K562 (cell line): ENCODE measurements at regions not wholly inside any gene's neighbourhood (a gene's known extent, or its start where the extent isn't known, plus 50 kb on each side); places are given as distances from the start of the nearest gene placed in this dataset.
A peak's percentile ranks its signal among the peaks of the same experiment; 100 is the strongest.
"Not testable (repeated sequence)": the region's sequence is repeated elsewhere in the genome, so short reads cannot be mapped to it uniquely, and the experiment has no call there.

ENCODE experiments used
- FOXM1 ChIP-seq, 2 experiments: fragments of 450-650 bp in 1 of 2; sonication (generic) in 1 of 2; formaldehyde crosslinking in 1 of 2; IDR thresholded peaks; 2 replicates each; pipeline versions ENCODE4 v1.6.1 to v1.9.0; 2017 to 2022; ENCODE audit warnings: low read depth in 2 of 2, mild to moderate bottlenecking in 2 of 2, missing genetic modification reagents in 1 of 2, moderate library complexity in 1 of 2
- HNRNPK ChIP-seq: fragments of 200-400 bp; formaldehyde crosslinking; IDR thresholded peaks from one replicate; pipeline ENCODE4 v1.6.1; 2018; ENCODE audit warnings: mild to moderate bottlenecking, low read depth, low read length; ENCODE audit not compliant: poor library complexity, severe bottlenecking
- OTX1 ChIP-seq: fragments of 450-650 bp; formaldehyde crosslinking; IDR thresholded peaks from 2 replicates; pipeline ENCODE4 v1.4.0; 2022; ENCODE audit warnings: mild to moderate bottlenecking
- PCBP1 ChIP-seq: fragments of 200-400 bp; formaldehyde crosslinking; IDR thresholded peaks from 2 replicates; pipeline ENCODE4 v1.6.1; 2018; ENCODE audit warnings: mild to moderate bottlenecking, low read depth, low read length; ENCODE audit not compliant: poor library complexity, severe bottlenecking
- RAD21 ChIP-seq, 2 experiments: fragments of 250-450 bp in 1 of 2; fragments of 450-650 bp in 1 of 2; sonication (Bioruptor Pico) in 1 of 2; formaldehyde crosslinking in 1 of 2; IDR thresholded peaks in 1 of 2; conservative IDR thresholded peaks in 1 of 2; 2 replicates each; pipeline versions ENCODE4 v1.4.0 to v1.8.0; 2020 to 2022; ENCODE audit warnings: mild to moderate bottlenecking in 2 of 2, moderate library complexity in 1 of 2
- SP1 ChIP-seq: sonication (generic); formaldehyde crosslinking; IDR thresholded peaks from 2 replicates; pipeline ENCODE4 v1.8.1; 2022; ENCODE audit warnings: mild to moderate bottlenecking, missing genetic modification reagents
- SUPT5H ChIP-seq: fragments of 450-650 bp; IDR thresholded peaks from 2 replicates; pipeline ENCODE4 v1.6.1; 2016
- ZFX ChIP-seq: sonication (generic); formaldehyde crosslinking; IDR thresholded peaks from 2 replicates; pipeline ENCODE4 v1.8.0; 2022; ENCODE audit warnings: mild to moderate bottlenecking, missing genetic modification reagents, moderate library complexity
- TF ChIP-seq, protein P1 (sequence below): sonication (generic); formaldehyde crosslinking; IDR thresholded peaks from 2 replicates; pipeline ENCODE4 v1.8.1; 2023; ENCODE audit warnings: mild to moderate bottlenecking, missing genetic modification reagents
- TF ChIP-seq, protein P2 (sequence below): fragments of 250-450 bp; sonication (Bioruptor Pico); IDR thresholded peaks from 2 replicates; pipeline ENCODE4 v1.9.0; 2021; ENCODE audit warnings: mild to moderate bottlenecking, inconsistent platforms
- TF ChIP-seq, protein P3 (sequence below): fragments of 450-650 bp; formaldehyde crosslinking; IDR thresholded peaks from 2 replicates; pipeline ENCODE4 v1.4.0; 2022; ENCODE audit warnings: mild to moderate bottlenecking, moderate library complexity
- TF ChIP-seq, protein P4 (sequence below): fragments of 250-450 bp; sonication (Bioruptor Pico); IDR thresholded peaks from 2 replicates; pipeline ENCODE4 v1.4.0; 2020; ENCODE audit warnings: mild to moderate bottlenecking

DNA sequence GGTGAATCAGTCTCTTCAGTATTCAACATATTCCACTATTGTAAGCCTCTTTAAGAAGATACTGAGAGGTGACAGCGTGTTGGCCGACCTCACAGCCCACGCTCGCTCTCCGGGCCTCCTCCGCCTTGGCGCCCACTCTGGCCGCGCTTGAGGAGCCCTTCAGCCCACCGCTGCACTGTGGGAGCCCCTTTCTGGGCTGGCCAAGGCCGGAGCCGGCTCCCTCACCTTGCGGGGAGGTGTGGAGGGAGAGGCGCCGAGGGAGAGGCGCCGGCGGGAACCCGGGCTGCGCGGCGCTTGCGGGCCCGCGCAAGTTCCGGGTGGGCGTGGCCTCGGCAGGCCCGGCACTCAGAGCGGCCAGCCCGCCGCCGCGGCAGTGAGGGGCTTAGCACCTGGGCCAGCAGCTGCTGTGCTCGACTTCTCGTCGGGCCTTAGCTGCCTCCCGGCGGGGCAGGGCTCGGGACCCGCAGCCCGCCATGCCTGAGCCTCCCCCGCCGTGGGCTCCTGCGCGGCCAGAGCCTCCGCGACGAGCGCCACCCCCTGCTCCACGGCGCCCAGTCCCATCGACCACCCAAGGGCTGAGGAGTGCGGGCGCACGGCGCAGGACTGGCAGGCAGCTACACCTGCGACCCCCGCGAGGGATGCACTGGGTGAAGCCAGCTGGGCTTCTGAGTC, 306.4 kb downstream of the SEMA3D start (continued):
- TF ChIP-seq, protein P1, sequence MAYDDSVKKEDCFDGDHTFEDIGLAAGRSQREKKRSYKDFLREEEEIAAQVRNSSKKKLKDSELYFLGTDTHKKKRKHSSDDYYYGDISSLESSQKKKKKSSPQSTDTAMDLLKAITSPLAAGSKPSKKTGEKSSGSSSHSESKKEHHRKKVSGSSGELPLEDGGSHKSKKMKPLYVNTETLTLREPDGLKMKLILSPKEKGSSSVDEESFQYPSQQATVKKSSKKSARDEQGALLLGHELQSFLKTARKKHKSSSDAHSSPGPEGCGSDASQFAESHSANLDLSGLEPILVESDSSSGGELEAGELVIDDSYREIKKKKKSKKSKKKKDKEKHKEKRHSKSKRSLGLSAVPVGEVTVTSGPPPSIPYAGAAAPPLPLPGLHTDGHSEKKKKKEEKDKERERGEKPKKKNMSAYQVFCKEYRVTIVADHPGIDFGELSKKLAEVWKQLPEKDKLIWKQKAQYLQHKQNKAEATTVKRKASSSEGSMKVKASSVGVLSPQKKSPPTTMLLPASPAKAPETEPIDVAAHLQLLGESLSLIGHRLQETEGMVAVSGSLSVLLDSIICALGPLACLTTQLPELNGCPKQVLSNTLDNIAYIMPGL = peak; percentile 75; the same call in 1 of the 2 replicates
- TF ChIP-seq SP1 (CRISPR knock-in tag) = peak; percentile 63; the same call in 1 of the 2 replicates
- TF ChIP-seq SUPT5H = peak; percentile 88
- peak; percentile 11 for TF ChIP-seq HNRNPK
- peak in 1 of 2 experiments; percentile 19; a peak in 2 of 4 replicates for TF ChIP-seq RAD21 (CRISPR knock-in tag; conservative IDR thresholded peaks at IDR 0.05 in 1 of 2, IDR thresholded peaks at IDR 0.05 in 1 of 2)
- TF ChIP-seq PCBP1 = peak; percentile 27
- TF ChIP-seq OTX1 = 0 out of 2 replicates have a peak, but pooled peaks have one; percentile 50
- TF ChIP-seq, protein P2, sequence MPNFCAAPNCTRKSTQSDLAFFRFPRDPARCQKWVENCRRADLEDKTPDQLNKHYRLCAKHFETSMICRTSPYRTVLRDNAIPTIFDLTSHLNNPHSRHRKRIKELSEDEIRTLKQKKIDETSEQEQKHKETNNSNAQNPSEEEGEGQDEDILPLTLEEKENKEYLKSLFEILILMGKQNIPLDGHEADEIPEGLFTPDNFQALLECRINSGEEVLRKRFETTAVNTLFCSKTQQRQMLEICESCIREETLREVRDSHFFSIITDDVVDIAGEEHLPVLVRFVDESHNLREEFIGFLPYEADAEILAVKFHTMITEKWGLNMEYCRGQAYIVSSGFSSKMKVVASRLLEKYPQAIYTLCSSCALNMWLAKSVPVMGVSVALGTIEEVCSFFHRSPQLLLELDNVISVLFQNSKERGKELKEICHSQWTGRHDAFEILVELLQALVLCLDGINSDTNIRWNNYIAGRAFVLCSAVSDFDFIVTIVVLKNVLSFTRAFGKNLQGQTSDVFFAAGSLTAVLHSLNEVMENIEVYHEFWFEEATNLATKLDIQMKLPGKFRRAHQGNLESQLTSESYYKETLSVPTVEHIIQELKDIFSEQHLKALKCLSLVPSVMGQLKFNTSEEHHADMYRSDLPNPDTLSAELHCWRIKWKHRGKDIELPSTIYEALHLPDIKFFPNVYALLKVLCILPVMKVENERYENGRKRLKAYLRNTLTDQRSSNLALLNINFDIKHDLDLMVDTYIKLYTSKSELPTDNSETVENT (CRISPR knock-in tag) = peak; percentile 92
- peak; percentile 95 for TF ChIP-seq ZFX (CRISPR knock-in tag)
- TF ChIP-seq, protein P3, sequence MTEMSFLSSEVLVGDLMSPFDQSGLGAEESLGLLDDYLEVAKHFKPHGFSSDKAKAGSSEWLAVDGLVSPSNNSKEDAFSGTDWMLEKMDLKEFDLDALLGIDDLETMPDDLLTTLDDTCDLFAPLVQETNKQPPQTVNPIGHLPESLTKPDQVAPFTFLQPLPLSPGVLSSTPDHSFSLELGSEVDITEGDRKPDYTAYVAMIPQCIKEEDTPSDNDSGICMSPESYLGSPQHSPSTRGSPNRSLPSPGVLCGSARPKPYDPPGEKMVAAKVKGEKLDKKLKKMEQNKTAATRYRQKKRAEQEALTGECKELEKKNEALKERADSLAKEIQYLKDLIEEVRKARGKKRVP = 0 out of 2 replicates have a peak, but pooled peaks have one; percentile 36
- not testable (repeated sequence) for TF ChIP-seq FOXM1 (IDR thresholded peaks at IDR 0.05; ENCODE audit: low read depth)
- peak; percentile 82 for TF ChIP-seq FOXM1 (CRISPR knock-in tag; IDR thresholded peaks at IDR 0.05; ENCODE audit: low read depth)
- TF ChIP-seq, protein P4, sequence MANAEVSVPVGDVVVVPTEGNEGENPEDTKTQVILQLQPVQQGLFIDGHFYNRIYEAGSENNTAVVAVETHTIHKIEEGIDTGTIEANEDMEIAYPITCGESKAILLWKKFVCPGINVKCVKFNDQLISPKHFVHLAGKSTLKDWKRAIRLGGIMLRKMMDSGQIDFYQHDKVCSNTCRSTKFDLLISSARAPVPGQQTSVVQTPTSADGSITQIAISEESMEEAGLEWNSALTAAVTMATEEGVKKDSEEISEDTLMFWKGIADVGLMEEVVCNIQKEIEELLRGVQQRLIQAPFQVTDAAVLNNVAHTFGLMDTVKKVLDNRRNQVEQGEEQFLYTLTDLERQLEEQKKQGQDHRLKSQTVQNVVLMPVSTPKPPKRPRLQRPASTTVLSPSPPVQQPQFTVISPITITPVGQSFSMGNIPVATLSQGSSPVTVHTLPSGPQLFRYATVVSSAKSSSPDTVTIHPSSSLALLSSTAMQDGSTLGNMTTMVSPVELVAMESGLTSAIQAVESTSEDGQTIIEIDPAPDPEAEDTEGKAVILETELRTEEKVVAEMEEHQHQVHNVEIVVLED = peak; percentile 59
